Hepatocyte (in vitro differentiated cells): ENCODE measurements at regions not wholly inside any gene's neighbourhood (a gene's known extent, or its start where the extent isn't known, plus 50 kb on each side); places are given as distances from the start of the nearest gene placed in this dataset.

Experiments
- DNase-seq: peaks from one replicate; pipeline ENCODE4 v3.0.0-alpha.2; 2016; ENCODE audit warnings: low spot score
- H2AFZ ChIP-seq: fragments of 200-600 bp; sonication (generic); 2 replicates; pipeline ENCODE4 v1.6.0; 2016; ENCODE audit warnings: antibody characterized with exemption, mild to moderate bottlenecking
- H3K27ac ChIP-seq: fragments of 200-600 bp; sonication (generic); 2 replicates; pipeline ENCODE4 v1.5.1; 2016; ENCODE audit warnings: mild to moderate bottlenecking
- H3K27me3 ChIP-seq: fragments of 200-600 bp; sonication (generic); 2 replicates; pipeline ENCODE4 v1.6.1; 2016
- H3K36me3 ChIP-seq: fragments of 200-600 bp; sonication (generic); replicated peaks from 2 replicates; pipeline ENCODE4 v1.5.1; 2016; ENCODE audit warnings: low read depth; ENCODE audit not compliant: insufficient read depth
- H3K4me1 ChIP-seq: fragments of 200-600 bp; sonication (generic); 2 replicates; pipeline ENCODE4 v1.5.1; 2016; ENCODE audit warnings: mild to moderate bottlenecking, moderate library complexity; ENCODE audit not compliant: insufficient read depth
- H3K4me2 ChIP-seq: fragments of 200-600 bp; sonication (generic); 2 replicates; pipeline ENCODE4 v1.6.0; 2016
- H3K4me3 ChIP-seq: fragments of 200-600 bp; sonication (generic); 2 replicates; pipeline ENCODE4 v1.5.1; 2016; ENCODE audit warnings: mild to moderate bottlenecking
- H3K79me2 ChIP-seq: fragments of 200-600 bp; sonication (generic); 2 replicates; pipeline ENCODE4 v1.6.0; 2017; ENCODE audit warnings: mild to moderate bottlenecking
- H3K9me2 ChIP-seq: fragments of 200-600 bp; sonication (generic); replicated peaks from 2 replicates; pipeline ENCODE4 v1.6.0; 2017; ENCODE audit warnings: mild to moderate bottlenecking; ENCODE audit not compliant: insufficient read depth
- H3K9me3 ChIP-seq: fragments of 200-600 bp; sonication (generic); 2 replicates; pipeline ENCODE4 v1.5.1; 2016; ENCODE audit warnings: low read depth, mild to moderate bottlenecking
- H4K20me1 ChIP-seq: fragments of 200-600 bp; sonication (generic); 2 replicates; pipeline ENCODE4 v1.6.0; 2016; ENCODE audit warnings: mild to moderate bottlenecking; ENCODE audit not compliant: insufficient read depth, poor library complexity, severe bottlenecking
- CTCF ChIP-seq: fragments of 200-600 bp; sonication (generic); IDR thresholded peaks from 2 replicates; pipeline ENCODE4 v1.5.1; 2016; ENCODE audit warnings: antibody characterized with exemption, mild to moderate bottlenecking; ENCODE audit not compliant: poor library complexity
- EZH2 ChIP-seq: fragments of 200-600 bp; sonication (generic); IDR thresholded peaks from 2 replicates; pipeline ENCODE4 v1.6.1; 2016; ENCODE audit warnings: antibody characterized with exemption, mild to moderate bottlenecking, borderline replicate concordance
- EZH2phosphoT487 ChIP-seq: fragments of 200-600 bp; sonication (generic); IDR thresholded peaks from one replicate; pipeline ENCODE4 v1.6.1; 2018; ENCODE audit warnings: antibody characterized with exemption, mild to moderate bottlenecking, low read depth, moderate library complexity; ENCODE audit not compliant: unreplicated experiment, severe bottlenecking
- WGBS: methylation state at CpG from one replicate; pipeline ENCODE4 v1.1.6; 2016; ENCODE audit warnings: low lambda C conversion rate; ENCODE audit errors: missing lambda C conversion rate; 5-methylcytosine and 5-hydroxymethylcytosine counted together

DNA sequence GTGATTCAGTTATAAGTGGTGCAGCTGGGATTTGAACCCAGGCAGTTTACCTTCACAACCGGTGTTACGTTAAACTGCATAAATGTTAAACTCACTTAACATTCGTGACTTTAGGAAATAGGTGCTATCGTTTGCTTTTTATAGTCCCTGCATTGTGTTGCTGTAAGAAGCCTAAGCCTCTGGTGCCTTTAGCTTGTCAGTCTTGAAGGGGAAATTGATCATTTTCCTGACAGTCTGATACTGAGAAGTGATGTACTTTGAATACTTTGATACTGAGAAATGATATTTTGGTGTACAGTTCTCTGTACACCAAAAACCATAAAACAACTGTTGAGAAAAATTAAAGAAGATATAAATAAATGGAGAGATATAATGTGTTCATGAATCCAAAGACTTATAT is 52.5 kb upstream of the NEDD9 start:
- Histone ChIP-seq H3K4me3 (no peak overlapping the region), H3K9me3 (no peaks in the 10 kb centered on the region), H3K4me2 (no peak overlapping the region), H3K27me3 (no peaks in the 10 kb centered on the region), H3K27ac (no peak overlapping the region), H3K4me1 (peaks cover 8% of the 10 kb centered on the region), H4K20me1 (no peaks in the 10 kb centered on the region), H3K9me2 (no peaks in the 10 kb centered on the region), H3K36me3 (no peaks in the 10 kb centered on the region), H2AFZ (no peak overlapping the region), H3K79me2 (no peaks in the 10 kb centered on the region)
- 90% methylated on average over 4 of the region's 4 CpGs for WGBS
- no peak for DNase-seq
- TF ChIP-seq EZH2phosphoT487 (no peak), EZH2 (no peak), CTCF (no peak)

- H3K4me1 ChIP-seq = peaks cover 9% of the 10 kb centered on the region
- H3K79me2 ChIP-seq = no peaks in the 10 kb centered on the region
- H3K27me3 ChIP-seq = no peaks in the 10 kb centered on the region
- no peaks in the 10 kb centered on the region for H3K9me2 ChIP-seq
- no peak overlapping the region for H3K4me3 ChIP-seq
- H3K36me3 ChIP-seq = no peaks in the 10 kb centered on the region
- no peak overlapping the region for H2AFZ ChIP-seq
- no peak overlapping the region for H3K4me2 ChIP-seq
- H3K9me3 ChIP-seq = no peaks in the 10 kb centered on the region
- WGBS = 81% methylated on average over 2 of the region's 2 CpGs
- no peak for DNase-seq
- H4K20me1 ChIP-seq = no peaks in the 10 kb centered on the region
- no peak overlapping the region for H3K27ac ChIP-seq
- no peak for TF ChIP-seq CTCF
- TF ChIP-seq EZH2phosphoT487 = no peak
- TF ChIP-seq EZH2 = no peak
Measured at GRCh38 chr6:11283629-11284028, 51.2 kb upstream of the NEDD9 start.

- no peak for DNase-seq
- H3K36me3 ChIP-seq = no peaks in the 10 kb centered on the region
- no peak overlapping the region for H2AFZ ChIP-seq
- WGBS = 92% methylated on average over 5 of the region's 5 CpGs
- no peak overlapping the region for H3K4me3 ChIP-seq
- H3K27ac ChIP-seq = no peak overlapping the region
- no peaks in the 10 kb centered on the region for H4K20me1 ChIP-seq
- H3K4me2 ChIP-seq = no peak overlapping the region
- H3K9me3 ChIP-seq = no peaks in the 10 kb centered on the region
- no peaks in the 10 kb centered on the region for H3K9me2 ChIP-seq
- H3K79me2 ChIP-seq = no peaks in the 10 kb centered on the region
- TF ChIP-seq EZH2phosphoT487 (no peak), CTCF (no peak), EZH2 (no peak)
- peaks cover 9% of the 10 kb centered on the region for H3K4me1 ChIP-seq
- no peaks in the 10 kb centered on the region for H3K27me3 ChIP-seq
Measured at GRCh38 chr6:11282875-11283274, 50.4 kb upstream of the NEDD9 start.
